ENCODE measurements at regions not wholly inside any gene's neighbourhood (a gene's known extent, or its start where the extent isn't known, plus 50 kb on each side); places are given as distances from the start of the nearest gene placed in this dataset.

- no peak for TF ChIP-seq EZH2 (IDR thresholded peaks at IDR 0.05; ENCODE audit: low read length, missing control alignments)
- TF ChIP-seq, protein P1, sequence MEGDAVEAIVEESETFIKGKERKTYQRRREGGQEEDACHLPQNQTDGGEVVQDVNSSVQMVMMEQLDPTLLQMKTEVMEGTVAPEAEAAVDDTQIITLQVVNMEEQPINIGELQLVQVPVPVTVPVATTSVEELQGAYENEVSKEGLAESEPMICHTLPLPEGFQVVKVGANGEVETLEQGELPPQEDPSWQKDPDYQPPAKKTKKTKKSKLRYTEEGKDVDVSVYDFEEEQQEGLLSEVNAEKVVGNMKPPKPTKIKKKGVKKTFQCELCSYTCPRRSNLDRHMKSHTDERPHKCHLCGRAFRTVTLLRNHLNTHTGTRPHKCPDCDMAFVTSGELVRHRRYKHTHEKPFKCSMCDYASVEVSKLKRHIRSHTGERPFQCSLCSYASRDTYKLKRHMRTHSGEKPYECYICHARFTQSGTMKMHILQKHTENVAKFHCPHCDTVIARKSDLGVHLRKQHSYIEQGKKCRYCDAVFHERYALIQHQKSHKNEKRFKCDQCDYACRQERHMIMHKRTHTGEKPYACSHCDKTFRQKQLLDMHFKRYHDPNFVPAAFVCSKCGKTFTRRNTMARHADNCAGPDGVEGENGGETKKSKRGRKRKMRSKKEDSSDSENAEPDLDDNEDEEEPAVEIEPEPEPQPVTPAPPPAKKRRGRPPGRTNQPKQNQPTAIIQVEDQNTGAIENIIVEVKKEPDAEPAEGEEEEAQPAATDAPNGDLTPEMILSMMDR (conservative IDR thresholded peaks at IDR 0.05 in 1 of 2, IDR thresholded peaks at IDR 0.05 in 1 of 2; ENCODE audit: low read depth in 1 of 2, low read length in 2 of 2): no peak
- no peaks in the 10 kb centered on the region for H3K36me3 ChIP-seq (ENCODE audit: control insufficient read depth, insufficient read depth, low read length)
These were observed 164.6 kb upstream of the DCC start for GRCh38 chr18:52175406-52175805.

GRCh38 chr18:52183107-52183506, 156.9 kb upstream of the DCC start:
- no peak overlapping the region for H3K9ac ChIP-seq (ENCODE audit: insufficient read depth, low read length)
- H3K4me2 ChIP-seq (ENCODE audit: extremely low read depth, insufficient read depth, low read length): no peak overlapping the region
- H3K27me3 ChIP-seq (ENCODE audit: control insufficient read depth, insufficient read depth, low read length): no peaks in the 10 kb centered on the region
- H3K79me2 ChIP-seq (ENCODE audit: control insufficient read depth, insufficient read depth, low read length): no peaks in the 10 kb centered on the region
- no peak overlapping the region for H3K4me3 ChIP-seq (replicated peaks in 1 of 4; ENCODE audit: control extremely low read depth in 1 of 4, insufficient read depth in 1 of 4, low read depth in 3 of 4, low read length in 4 of 4)
- no peak for DNase-seq (ENCODE audit: low read depth in 2 of 2)
- H2AFZ ChIP-seq (ENCODE audit: low read length): no peak overlapping the region
- no peaks in the 10 kb centered on the region for H3K36me3 ChIP-seq (ENCODE audit: control insufficient read depth, insufficient read depth, low read length)
- no peaks in the 10 kb centered on the region for H3K4me1 ChIP-seq (ENCODE audit: control insufficient read depth, extremely low read depth, insufficient read depth, low read length)
- no peaks in the 10 kb centered on the region for H3K9me3 ChIP-seq (ENCODE audit: control insufficient read depth, insufficient read depth, low read depth, low read length)
- no peaks in the 10 kb centered on the region for H4K20me1 ChIP-seq (ENCODE audit: control insufficient read depth, extremely low read depth, insufficient read depth, low read length)
- TF ChIP-seq, protein P1 (conservative IDR thresholded peaks at IDR 0.05 in 1 of 2, IDR thresholded peaks at IDR 0.05 in 1 of 2; ENCODE audit: low read depth in 1 of 2, low read length in 2 of 2): no peak
- TF ChIP-seq EZH2 (IDR thresholded peaks at IDR 0.05; ENCODE audit: low read length, missing control alignments): no peak
- no peak overlapping the region for H3K27ac ChIP-seq (ENCODE audit: insufficient read depth, low read length)

More at GRCh38 chr18:52175406-52175805, 164.6 kb upstream of the DCC start:
- no peaks in the 10 kb centered on the region for H3K9me3 ChIP-seq (ENCODE audit: control insufficient read depth, insufficient read depth, low read depth, low read length)
- no peaks in the 10 kb centered on the region for H3K4me1 ChIP-seq (ENCODE audit: control insufficient read depth, extremely low read depth, insufficient read depth, low read length)
- no peaks in the 10 kb centered on the region for H3K27me3 ChIP-seq (ENCODE audit: control insufficient read depth, insufficient read depth, low read length)
- no peak overlapping the region for H3K4me3 ChIP-seq (replicated peaks in 1 of 4; ENCODE audit: control extremely low read depth in 1 of 4, insufficient read depth in 1 of 4, low read depth in 3 of 4, low read length in 4 of 4)
- H3K27ac ChIP-seq (ENCODE audit: insufficient read depth, low read length): no peak overlapping the region
- no peaks in the 10 kb centered on the region for H3K79me2 ChIP-seq (ENCODE audit: control insufficient read depth, insufficient read depth, low read length)
- no peak overlapping the region for H2AFZ ChIP-seq (ENCODE audit: low read length)
- H3K4me2 ChIP-seq (ENCODE audit: extremely low read depth, insufficient read depth, low read length): no peak overlapping the region
- H3K9ac ChIP-seq (ENCODE audit: insufficient read depth, low read length): no peak overlapping the region
- H4K20me1 ChIP-seq (ENCODE audit: control insufficient read depth, extremely low read depth, insufficient read depth, low read length): no peaks in the 10 kb centered on the region
- DNase-seq (ENCODE audit: low read depth in 2 of 2): no peak

- H3K27ac ChIP-seq (ENCODE audit: insufficient read depth, low read length): no peak overlapping the region
- no peaks in the 10 kb centered on the region for H3K79me2 ChIP-seq (ENCODE audit: control insufficient read depth, insufficient read depth, low read length)
- H3K9ac ChIP-seq (ENCODE audit: insufficient read depth, low read length): no peak overlapping the region
- H2AFZ ChIP-seq (ENCODE audit: low read length): no peak overlapping the region
- no peak for DNase-seq (ENCODE audit: low read depth in 2 of 2)
- no peaks in the 10 kb centered on the region for H4K20me1 ChIP-seq (ENCODE audit: control insufficient read depth, extremely low read depth, insufficient read depth, low read length)
- H3K9me3 ChIP-seq (ENCODE audit: control insufficient read depth, insufficient read depth, low read depth, low read length): no peaks in the 10 kb centered on the region
- no peaks in the 10 kb centered on the region for H3K27me3 ChIP-seq (ENCODE audit: control insufficient read depth, insufficient read depth, low read length)
- no peak overlapping the region for H3K4me2 ChIP-seq (ENCODE audit: extremely low read depth, insufficient read depth, low read length)
- no peak for TF ChIP-seq EZH2 (IDR thresholded peaks at IDR 0.05; ENCODE audit: low read length, missing control alignments)
- TF ChIP-seq, protein P1 (conservative IDR thresholded peaks at IDR 0.05 in 1 of 2, IDR thresholded peaks at IDR 0.05 in 1 of 2; ENCODE audit: low read depth in 1 of 2, low read length in 2 of 2): no peak
- no peak overlapping the region for H3K4me3 ChIP-seq (replicated peaks in 1 of 4; ENCODE audit: control extremely low read depth in 1 of 4, insufficient read depth in 1 of 4, low read depth in 3 of 4, low read length in 4 of 4)
- H3K4me1 ChIP-seq (ENCODE audit: control insufficient read depth, extremely low read depth, insufficient read depth, low read length): no peaks in the 10 kb centered on the region
- no peaks in the 10 kb centered on the region for H3K36me3 ChIP-seq (ENCODE audit: control insufficient read depth, insufficient read depth, low read length)
These were observed 149.8 kb upstream of the DCC start for GRCh38 chr18:52190195-52190594.

Data from fibroblast of lung (primary cell).